Activated CD4-positive, CD25-positive, alpha-beta regulatory T cell treated with anti-CD3 and anti-CD28 coated beads, Interleukin-2, amount 50 U/mL, for 24 hours (primary cell): ENCODE measurements at regions not wholly inside any gene's neighbourhood (a gene's known extent, or its start where the extent isn't known, plus 50 kb on each side); places are given as distances from the start of the nearest gene placed in this dataset.
"Not testable (repeated sequence)": the region's sequence is repeated elsewhere in the genome, so short reads cannot be mapped to it uniquely, and the experiment has no call there.

Source experiments
- ATAC-seq, 2 donors: fragments of 150-1000 bp; cut with Tn5 transposase; one replicate each; pipeline ENCODE4 v1.10.0; 2021; ENCODE audit warnings: mild to moderate bottlenecking in 1 of 2, moderate library complexity in 1 of 2

DNA sequence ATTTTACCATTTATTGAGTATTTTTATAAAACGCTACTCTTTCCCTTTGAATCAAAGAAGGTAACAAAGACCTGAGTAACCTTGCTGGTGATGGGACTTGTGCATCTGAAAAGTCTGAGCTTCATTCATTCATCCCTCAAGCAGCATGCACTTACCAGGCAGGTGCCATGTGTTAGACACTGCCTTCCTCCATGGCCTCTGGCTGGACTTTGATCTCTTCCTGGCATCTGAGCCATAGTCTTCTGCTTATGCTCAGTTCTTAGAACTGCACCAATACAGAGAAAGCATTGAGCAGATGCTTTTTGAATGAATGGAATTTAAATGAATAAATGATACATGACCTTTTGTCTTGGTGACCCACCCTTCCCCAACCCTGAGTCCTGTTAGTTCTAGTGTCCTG is 251.4 kb upstream of the COPS8 start:
- ATAC-seq = no peak

DNA sequence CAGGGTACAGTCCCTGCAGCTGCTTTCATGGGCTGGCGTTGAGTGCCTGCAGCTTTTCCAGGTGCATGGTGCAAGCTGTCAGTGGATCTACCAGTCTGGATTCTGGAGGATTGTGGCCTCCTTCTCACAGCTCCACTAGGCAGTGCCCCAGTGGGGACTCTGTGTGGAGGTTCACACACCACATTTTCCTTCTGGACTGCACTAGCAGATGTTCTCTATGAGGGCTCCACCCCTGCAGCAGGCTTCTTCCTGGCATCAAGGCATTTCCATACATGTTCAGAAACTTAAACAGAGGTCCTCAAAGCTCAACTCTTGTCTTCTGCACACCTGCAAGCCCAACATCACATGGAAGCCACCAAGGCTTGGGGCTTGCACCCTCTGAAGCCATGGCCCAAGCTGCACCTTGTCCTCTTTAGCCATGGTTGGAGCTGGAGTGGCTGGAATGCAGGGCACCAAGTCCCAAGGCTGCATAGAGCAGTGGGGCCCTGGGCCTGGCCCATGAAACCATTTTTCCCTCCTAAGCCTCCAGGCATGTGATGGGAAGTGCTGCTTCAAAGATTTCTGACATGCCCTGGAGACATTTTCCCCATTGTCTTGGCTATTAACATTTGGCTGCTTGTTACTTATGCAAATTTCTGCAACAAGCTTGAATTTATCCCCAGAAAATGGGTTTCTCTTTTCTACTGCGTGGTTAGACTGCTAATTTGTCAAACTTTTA is 250.2 kb upstream of the COPS8 start:
- ATAC-seq = no peak

DNA sequence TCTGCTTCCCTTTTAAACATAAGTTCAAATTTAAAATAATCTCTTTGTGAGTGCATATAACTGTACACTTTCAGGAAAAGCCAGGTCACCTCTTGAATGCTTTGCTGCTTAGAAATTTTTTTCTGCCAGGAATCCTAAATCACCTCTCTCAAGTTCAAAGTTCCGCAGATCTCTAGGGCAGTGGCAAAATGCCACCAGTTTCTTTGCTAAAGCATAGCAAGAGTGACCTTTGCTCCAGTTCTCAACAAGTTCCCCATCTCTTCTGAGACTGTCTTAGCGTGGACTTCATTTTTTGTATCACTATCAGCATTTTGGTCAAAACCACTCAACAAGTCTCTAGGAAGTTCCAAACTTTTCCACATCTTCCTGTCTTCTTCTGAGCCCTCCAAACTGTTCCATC is 249.7 kb upstream of the COPS8 start:
- ATAC-seq = not testable (repeated sequence)

DNA sequence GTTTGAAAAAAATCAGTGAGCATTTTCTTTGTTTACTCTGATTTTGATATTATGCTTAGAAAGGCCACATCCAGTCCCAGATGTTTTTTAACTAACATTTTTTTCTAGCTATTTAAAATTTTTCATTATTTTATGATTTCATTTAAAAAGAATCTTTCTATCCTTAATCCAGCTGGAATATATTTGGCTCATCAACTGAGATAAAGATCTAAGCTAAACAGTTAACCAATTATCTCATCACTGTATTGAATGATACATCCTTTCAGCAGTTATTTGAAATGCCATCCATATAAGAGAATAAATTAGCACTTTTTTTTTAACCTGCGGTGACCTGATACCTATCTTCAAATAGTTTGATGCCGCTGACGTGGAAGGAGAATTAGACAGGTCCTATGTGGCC is 245.5 kb upstream of the COPS8 start:
- ATAC-seq = no peak

DNA sequence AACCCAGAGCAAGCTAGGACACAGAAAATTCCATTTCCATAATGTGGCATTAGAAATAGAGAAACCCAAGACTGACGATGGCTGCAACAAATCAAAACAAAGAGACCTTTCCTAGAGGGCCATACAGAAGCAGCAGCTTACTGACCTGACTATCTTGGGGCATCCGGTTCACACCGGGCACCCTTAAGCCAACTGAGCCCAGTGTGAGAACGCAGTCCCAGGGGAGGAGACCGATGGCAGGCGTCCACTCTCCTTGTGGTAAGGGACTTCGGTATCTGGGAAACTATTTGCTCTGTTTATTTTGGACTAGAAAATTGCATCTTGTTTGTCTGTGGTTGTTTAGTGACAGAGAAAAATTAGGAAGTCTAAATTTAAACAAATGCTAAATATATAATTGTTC is 244.8 kb upstream of the COPS8 start:
- no peak for ATAC-seq

DNA sequence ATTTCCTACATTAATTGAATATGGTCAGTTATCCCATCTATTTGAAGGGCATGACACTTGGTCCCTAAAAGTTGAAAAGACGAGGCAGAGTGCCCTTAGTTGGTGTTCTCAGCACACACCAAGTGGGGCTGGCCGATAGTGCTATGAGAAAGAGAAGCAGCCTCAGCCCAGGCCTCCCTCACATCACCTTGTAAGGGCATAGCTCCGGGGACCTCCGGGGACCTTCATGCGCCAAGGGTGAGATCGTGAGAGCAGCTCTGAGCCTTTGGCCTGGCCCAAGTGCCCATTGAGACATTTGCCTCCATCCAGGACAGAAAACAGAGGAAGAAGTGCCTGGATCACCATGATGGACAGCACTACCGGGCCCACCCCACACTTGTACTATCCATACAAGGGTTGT is 244.3 kb upstream of the COPS8 start:
- no peak for ATAC-seq

DNA sequence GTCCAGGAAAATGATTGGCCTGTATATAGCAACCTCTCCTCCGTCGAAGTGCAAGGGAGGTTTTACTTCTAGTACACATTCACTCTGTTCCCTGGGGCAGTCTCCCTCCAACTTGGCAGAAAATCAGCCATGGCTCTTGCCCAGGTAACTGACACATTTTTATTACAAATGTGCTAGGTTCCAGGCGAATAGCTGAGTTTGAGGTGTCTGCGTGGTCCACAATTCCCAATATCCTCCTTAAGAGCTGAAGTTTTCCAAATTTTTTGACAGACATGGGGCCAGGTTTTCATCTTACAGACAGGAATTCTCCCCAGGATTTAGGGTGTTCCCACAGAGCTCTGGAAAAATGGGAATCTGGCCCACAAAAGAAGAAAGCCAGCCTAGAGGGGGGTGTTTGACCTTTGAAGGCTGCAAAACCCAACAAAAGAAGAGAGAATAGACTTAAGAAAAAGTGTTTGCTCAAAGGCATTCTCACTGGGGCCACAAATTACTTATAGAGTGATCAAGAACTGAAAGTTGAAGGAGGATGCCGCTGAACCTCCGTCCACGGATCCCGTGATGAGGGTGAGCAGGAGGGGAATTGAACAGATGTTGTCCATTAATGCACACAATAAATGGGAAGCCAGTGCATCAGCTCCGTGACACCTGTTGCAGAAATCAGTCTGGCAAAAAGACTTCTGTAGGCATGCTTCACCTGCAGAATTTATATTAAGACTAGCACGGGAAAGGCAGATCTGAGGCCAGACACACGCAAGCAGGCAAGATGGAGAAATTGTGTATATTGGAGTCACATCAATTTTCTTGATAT is 242.3 kb upstream of the COPS8 start:
- no peak for ATAC-seq

DNA sequence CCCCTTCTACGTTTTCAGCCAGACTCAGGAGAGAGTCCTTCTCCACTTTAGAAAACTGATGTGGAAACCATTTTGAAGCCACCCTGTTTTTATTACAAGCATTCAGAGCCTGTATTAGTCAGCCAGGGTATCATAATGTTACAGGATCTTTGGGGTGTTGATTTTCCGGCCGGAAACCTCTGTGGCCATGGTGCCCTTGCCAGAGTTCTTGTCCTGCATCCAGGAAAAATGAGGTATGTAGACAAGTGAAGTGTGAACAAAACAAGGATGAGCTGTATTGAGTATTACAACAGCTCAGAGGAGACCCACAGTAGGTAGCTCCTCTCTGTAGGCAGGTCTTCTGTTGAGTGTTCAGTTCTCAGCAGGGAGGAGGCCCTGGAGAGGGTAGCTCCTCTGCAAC is 241.0 kb upstream of the COPS8 start:
- no peak for ATAC-seq

DNA sequence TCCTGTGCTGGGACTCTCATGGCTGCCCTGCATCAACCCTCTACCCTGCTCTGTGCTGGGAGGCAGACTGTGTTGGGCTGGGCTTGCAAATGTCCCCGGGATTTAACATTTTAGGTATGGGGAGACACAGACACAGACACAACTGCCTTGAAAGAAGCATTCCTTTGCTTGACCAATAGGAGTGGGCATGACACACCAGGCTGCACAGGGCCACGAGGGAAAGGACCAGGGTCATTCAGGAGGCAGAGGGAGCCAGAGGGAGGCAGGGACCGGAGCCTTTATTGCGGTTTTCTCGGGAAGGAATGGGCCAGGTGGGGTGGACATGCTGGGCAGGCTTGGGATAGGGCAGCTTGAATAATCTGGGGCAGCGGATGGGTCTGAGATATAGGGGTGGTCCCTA is 238.7 kb upstream of the COPS8 start:
- ATAC-seq = no peak

DNA sequence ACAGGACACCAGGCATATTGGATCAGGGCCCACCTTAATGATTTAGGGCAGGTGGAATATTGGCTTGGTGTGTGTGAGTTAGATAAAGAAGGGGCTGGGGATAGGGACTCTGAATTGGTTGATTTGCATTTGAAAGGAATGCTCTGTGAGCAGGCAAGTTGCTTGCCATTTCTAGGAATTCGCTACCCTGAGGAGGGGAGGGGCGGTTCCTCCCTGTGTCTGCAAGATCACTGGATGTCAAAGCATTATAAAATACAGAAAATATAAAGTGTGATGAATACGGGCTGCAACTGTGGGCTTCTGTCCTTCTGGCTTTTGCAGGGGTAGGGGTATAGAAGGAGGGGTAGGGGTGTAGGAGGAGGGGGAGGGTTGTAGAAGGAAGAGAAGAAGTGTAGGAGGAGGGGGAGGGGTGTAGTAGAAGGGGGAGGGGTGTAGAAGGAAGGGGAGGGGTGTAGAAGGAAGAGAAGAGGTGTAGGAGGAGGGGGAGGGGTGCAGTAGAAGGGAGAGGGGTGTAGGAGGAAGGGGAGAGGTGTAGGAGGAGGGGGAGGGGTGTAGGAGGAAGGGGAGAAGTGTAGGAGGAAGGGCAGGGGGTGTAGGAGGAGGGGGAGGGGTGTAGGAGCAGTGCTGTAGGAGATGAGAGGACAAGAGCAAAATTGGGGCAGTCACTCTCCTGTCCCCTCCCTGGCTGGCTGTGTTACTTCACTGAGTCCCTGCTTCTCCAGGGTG is 238.0 kb upstream of the COPS8 start:
- no peak for ATAC-seq

DNA sequence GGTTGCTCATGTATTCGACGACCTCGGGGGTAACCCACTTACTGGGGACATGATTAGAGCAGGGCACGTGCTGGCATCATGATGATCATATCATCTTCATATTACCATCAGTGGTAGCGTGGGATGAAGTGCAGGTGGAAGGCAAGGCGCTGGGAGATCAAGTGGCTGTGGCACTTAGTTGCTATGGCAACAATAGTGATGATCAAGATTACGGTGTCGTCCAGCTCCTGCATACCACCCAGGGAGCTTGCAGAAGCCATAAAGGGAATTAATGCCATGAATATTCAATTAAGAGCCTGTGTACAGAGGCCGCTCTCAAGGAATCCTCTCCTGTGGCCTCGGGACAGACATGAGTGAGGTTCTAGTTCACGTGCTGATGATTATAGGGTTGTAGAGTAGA is 237.2 kb upstream of the COPS8 start:
- ATAC-seq = no peak

DNA sequence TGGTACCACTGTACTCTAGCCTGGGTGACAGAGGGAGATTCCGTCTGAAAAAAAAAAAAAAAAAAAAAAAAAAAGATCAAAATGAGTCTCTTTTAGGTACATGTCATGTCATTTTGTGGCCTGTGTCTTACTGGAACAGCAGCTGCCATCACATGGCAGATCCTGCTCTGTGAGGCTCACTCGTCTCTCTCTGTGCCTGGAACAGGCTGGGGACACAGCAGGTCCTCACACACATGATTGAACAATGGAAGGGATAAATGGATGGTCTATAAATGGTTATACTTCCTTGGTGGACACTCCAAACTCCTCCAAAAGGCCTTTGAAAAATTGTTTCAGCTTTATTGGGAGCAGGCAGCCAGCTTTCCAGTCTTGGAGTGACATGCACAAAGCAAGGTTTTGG is 236.2 kb upstream of the COPS8 start:
- no peak for ATAC-seq

DNA sequence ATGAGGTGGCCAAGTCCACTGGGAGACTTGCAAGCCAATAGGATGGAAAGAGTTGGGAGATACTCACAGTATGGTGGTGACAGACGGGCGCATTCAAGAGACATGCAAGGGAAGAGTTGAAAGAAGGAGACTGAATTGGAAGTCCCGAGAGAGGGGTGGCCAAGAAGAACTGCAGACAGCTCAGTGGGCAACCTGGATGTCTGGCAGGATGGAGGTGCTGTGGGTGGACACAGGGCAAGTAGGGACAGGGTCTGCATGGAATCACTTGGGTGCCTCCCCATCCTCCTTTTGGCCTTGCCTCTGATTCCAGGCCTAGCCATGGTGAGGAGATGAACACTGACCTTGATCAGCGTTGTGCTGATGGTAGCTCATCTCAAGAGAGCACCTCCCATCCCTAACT is 235.7 kb upstream of the COPS8 start:
- ATAC-seq = no peak

DNA sequence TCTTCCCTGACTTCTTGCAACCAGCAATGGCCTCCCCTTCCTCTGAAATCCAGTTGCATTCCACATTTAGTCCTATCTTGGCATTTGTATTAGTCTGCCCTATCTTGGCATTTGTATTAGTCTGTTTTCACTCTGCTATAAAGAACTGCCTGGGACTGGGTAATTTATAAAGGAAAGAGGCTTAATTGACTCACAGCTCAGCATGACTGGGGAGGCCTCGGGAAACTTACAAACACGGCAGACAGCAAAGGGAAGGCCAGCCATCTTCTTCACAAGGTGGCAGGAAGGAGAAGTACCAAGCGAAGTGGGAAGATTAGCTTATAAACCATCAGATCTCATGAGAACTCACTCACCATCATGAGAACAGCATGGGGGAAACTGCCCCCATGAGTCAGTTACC is 234.5 kb upstream of the COPS8 start:
- no peak for ATAC-seq

DNA sequence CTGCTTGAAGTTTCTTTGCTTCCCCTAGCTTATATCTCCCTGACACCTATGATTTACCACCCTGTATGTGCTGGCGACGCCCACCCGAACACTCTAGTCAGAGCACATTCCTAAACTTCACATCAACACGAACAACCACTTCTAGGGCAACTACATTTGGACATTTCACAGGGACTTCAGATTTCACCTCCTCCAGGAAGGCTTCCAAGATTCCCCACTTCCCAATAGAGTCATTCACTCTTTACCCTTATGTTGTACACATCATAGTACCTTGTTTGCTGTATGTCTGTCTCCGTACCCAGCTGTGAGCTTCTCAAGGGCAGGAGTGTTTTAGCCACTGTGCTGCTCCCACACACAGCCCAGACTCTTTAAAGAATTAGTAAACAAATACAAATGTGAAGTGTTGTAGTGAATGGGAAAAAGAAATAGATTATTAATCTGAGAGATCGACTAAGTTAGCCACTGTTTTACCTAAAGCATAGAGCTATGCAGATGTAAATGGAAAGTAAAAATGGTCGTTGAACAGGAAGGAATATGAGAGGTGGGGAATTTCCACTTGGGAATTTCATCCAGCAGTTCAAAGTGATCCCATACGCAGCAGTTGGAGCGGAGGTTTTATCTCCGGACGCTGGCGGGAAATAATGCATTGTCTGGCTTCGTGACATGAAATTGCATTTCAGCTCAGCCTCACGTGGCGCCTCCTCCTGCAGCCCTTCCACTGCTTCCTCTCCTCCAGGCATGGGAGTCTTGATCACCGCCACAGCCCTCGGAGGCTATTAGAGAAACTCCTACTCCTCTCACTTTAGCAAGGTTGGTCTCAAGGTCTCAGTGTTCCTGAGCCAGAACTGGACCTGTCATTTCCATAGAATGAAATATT is 233.4 kb upstream of the COPS8 start:
- no peak for ATAC-seq

DNA sequence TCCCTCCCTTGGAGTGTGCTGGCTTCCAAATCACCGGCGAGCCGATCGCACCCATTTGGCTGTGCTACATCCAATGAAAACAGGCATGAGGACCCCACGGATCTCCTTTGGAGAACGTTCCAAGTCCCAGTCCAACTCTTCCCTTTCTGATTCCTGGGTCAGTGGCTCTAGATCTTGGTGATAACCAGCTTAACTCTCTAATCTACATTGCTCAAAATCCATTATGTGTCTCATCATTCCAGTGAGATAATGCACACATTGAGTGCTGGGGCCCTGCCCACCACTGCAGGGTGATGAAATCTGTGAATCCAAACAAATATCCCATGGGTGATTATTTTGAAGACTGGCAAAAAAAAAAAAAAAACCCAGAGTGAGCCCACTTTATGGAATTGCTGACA is 232.7 kb upstream of the COPS8 start:
- ATAC-seq = no peak

DNA sequence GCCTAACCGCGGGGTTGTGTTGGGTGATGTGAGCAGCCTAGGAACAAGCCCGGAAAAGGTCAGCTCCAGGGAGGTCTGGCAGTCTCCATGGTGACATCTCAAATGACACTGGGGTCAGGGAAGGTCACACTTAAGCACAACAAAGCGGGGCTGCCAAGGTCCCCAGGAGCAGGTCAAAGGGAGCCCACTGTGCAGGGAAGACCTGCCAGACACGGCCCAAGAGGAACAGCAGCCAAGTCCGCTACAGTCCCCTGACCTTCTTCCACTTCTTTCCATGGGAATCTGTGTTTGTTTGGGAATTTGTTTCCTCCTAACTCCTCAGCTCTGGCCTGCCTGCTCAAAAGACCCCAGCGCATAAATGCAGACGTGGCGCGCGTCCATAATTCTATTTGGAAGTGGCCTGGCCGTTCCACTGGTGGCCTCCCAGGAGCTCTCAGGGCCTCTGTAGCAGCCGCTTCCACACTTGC is 232.1 kb upstream of the COPS8 start:
- ATAC-seq = no peak

DNA sequence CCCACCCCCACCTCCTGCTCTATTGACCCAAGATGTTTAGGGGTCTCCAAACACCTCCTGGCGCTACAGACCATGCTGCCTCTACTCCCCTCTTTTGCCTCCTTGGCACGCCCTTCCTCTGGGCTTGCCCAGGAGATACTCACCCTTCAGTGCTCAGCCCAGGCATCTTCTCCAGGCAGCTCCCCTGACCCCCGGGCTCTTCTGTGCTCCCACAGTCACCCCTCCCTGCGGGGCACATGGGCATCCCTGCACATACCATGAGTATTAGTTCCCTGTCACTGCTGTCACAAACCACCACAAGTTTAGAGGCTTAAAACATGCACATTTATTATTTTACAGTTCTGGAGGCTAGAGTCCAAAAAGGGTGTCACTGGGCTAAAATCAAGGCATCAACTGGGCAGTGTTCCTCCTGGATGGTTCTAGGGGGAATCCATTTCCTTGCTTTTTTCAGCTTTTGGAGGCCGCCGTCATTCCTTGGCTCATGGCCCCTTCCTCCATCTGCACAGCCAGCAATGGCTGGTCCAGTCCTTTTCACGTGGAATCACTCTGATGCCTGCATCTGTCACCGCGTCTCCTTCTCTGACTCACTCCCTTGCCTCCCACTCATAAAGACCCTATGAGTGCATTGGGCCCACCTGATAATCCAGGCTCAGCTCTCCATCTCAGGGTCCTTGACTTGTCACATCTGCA is 230.4 kb upstream of the COPS8 start:
- no peak for ATAC-seq

DNA sequence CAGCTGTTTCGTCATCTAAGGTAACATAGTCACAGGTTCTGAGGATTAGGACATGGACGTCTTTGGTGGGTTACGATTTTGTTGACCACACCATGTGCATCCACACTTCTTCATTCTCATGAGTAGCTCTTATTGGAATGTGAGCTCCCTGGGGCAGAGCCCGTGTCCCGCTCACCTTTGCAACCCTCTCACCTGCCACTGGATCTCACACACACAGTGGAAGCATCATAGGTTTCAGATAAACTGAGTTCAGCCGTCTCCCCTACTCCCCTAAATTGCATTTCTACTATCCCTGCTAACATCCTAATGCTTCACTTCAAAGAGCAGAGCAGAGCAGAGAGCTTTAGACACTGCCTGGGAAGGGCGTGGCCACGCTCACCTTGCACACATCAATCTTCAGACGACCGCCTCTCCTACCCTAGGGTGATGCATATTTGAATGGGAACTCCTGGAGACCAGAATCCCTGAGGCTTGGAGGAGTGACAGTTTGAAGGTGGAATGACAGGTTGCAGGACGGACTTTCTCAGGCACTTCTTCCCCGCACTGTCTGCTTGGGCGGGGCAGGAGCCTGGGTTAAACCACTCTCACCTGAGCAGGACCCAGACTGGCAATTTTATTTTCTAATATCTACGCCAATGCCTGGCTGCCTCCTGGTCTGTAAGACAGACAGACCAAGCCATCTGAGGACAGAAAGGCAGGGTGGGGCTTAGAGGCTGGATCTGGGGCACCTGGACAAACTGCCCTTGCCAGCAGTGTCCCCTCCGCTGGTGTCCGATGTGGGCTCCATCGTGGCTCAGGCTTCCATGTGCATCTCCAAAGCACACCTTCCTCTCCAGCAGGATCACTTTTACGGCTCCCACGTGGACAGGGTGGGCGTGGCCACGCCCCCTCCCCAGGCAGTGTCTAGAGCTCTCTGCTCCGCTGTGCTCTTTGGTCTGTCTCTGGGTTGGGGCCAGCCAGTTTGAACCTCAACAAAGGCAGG is 229.5 kb upstream of the COPS8 start:
- no peak for ATAC-seq

DNA sequence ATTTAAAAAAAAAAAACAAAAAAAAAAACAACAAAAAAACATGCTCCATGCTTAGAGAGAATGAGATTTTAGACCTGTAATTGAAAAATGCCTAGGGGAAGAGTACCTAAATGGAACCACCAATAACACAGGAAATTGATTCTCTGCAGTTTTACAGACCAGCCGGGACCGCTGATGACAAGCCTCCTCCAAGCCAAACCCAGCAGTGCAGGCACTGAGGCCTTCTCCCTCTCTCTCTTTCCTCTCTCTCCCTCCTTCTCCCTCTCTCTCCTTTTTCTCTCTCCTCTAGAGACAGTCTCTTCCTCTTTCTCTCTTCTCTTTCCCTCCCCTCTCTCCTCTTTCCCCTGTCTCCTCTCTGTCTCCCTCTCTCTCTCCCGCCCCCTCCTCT is 228.8 kb upstream of the COPS8 start:
- no peak for ATAC-seq

DNA sequence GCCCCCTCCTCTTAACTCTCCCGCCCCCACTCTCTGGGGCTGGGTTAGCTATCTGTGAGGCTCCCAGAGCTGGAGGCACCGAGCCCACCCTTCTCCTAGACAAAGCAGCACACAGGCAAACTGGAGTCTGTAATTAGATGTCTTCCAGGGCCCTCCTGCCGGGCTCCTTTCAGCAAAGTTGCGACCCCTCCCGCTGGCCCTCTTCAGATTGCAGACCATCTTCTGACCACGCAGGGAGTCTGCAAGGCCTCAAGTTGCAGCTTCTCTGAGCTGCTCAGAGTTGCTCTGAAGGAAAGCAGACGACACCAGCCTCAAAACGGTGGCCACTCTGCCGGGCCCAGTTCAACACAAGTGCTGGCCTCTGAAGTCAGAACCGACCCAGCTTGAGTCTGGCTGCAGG is 228.4 kb upstream of the COPS8 start:
- ATAC-seq = no peak
